WERI-Rb-1 (cell line): ENCODE measurements at regions not wholly inside any gene's neighbourhood (a gene's known extent, or its start where the extent isn't known, plus 50 kb on each side); places are given as distances from the start of the nearest gene placed in this dataset.

Source experiments
- DNase-seq: peaks from one replicate; pipeline ENCODE4 v3.0.0-alpha.2; 2020
- H3K27ac ChIP-seq: fragments of 250-450 bp; sonication (Bioruptor Pico); 2 replicates; pipeline ENCODE4 v1.5.1; 2020; ENCODE audit warnings: mild to moderate bottlenecking, moderate library complexity
- H3K27me3 ChIP-seq: fragments of 250-450 bp; sonication (Bioruptor Pico); 2 replicates; pipeline ENCODE4 v1.5.1; 2021; ENCODE audit warnings: mild to moderate bottlenecking, low read depth, moderate library complexity; ENCODE audit not compliant: insufficient read depth, severe bottlenecking
- H3K36me3 ChIP-seq: fragments of 250-450 bp; sonication (Bioruptor Pico); 2 replicates; pipeline ENCODE4 v1.5.1; 2020; ENCODE audit warnings: mild to moderate bottlenecking, moderate library complexity
- H3K4me3 ChIP-seq: 2 replicates; pipeline ENCODE4 v1.5.1; 2011; ENCODE audit warnings: low read depth, mild to moderate bottlenecking, control low read depth, low read length
- H3K9me3 ChIP-seq: fragments of 250-450 bp; sonication (Bioruptor Pico); 2 replicates; pipeline ENCODE4 v1.5.1; 2021; ENCODE audit warnings: mild to moderate bottlenecking, moderate library complexity; ENCODE audit not compliant: severe bottlenecking
- CTCF ChIP-seq: IDR thresholded peaks from 2 replicates; pipeline ENCODE4 v1.5.1; 2011; ENCODE audit warnings: low read depth, mild to moderate bottlenecking, control low read depth, inconsistent platforms, low read length

GRCh38 chr9:18331310-18331684, 142.7 kb upstream of the ADAMTSL1 start:
- Histone ChIP-seq H3K36me3 (no peaks in the 10 kb centered on the region), H3K27ac (no peak overlapping the region), H3K4me3 (no peak overlapping the region), H3K27me3 (no peaks in the 10 kb centered on the region), H3K9me3 (no peaks in the 10 kb centered on the region)
- TF ChIP-seq CTCF: no peak
- DNase-seq: no peak

GRCh38 chr9:18331808-18332209, 142.1 kb upstream of the ADAMTSL1 start:
- Histone ChIP-seq H3K36me3 (no peaks in the 10 kb centered on the region), H3K27ac (no peak overlapping the region), H3K9me3 (no peaks in the 10 kb centered on the region), H3K27me3 (no peaks in the 10 kb centered on the region), H3K4me3 (no peak overlapping the region)
- no peak for TF ChIP-seq CTCF
- no peak for DNase-seq

- H3K9me3 ChIP-seq: no peaks in the 10 kb centered on the region
- no peak for TF ChIP-seq CTCF
- no peaks in the 10 kb centered on the region for H3K27me3 ChIP-seq
- H3K36me3 ChIP-seq: no peaks in the 10 kb centered on the region
- H3K4me3 ChIP-seq: no peak overlapping the region
- no peak overlapping the region for H3K27ac ChIP-seq
- DNase-seq: no peak
These were observed 140.8 kb upstream of the ADAMTSL1 start for GRCh38 chr9:18333157-18333556.

- no peaks in the 10 kb centered on the region for H3K27me3 ChIP-seq
- no peaks in the 10 kb centered on the region for H3K36me3 ChIP-seq
- no peak for TF ChIP-seq CTCF
- no peak overlapping the region for H3K4me3 ChIP-seq
- no peak for DNase-seq
- H3K9me3 ChIP-seq: no peaks in the 10 kb centered on the region
- no peak overlapping the region for H3K27ac ChIP-seq
These were observed 138.1 kb upstream of the ADAMTSL1 start for GRCh38 chr9:18335825-18336224.

GRCh38 chr9:18338042-18338441, 135.9 kb upstream of the ADAMTSL1 start:
- DNase-seq: no peak
- Histone ChIP-seq H3K27ac (no peak overlapping the region), H3K9me3 (no peaks in the 10 kb centered on the region), H3K36me3 (no peaks in the 10 kb centered on the region), H3K27me3 (no peaks in the 10 kb centered on the region), H3K4me3 (no peak overlapping the region)
- no peak for TF ChIP-seq CTCF

GRCh38 chr9:18343784-18344183, 130.2 kb upstream of the ADAMTSL1 start:
- Histone ChIP-seq H3K36me3 (no peaks in the 10 kb centered on the region), H3K27me3 (no peaks in the 10 kb centered on the region), H3K4me3 (no peak overlapping the region), H3K9me3 (no peaks in the 10 kb centered on the region), H3K27ac (no peak overlapping the region)
- TF ChIP-seq CTCF: no peak
- no peak for DNase-seq
